ENCODE measurements at regions not wholly inside any gene's neighbourhood (a gene's known extent, or its start where the extent isn't known, plus 50 kb on each side); places are given as distances from the start of the nearest gene placed in this dataset.

DNA sequence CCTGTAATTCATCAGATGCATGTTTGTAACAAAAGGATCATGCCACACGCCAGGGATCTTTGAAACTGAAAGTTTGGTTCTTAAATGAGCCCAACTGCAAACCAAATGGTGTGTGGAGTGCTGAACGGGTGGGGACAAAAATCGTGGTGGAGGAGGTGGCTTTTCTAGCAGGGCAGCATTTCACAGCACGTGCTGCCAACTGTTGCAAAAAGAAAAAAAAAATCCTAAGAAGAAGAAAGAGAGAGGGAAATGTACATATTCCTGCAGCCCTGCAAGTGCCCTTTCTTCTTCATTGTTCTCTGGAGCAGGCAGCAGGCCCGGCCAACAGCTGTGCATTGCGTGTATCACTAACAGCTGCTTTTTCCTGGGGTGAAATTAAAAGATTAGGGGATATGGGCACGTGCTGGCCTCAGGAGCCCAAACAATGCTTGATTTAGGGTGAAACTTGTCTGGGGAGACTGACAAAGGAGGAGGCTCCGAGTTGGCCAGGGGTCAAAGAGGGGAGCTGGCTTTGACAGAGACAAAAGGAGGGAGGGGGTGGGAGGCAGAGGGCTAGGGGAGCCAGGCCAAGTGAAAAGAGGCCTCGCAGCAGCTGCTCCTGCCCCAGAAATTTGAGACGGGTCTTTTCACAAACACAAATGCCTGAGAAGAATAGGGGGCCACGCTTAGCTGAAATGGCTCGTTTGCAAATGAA lies 73.0 kb downstream of the GADD45G start:
- Histone ChIP-seq H3K18ac (ENCODE audit: low read depth in 1 of 2, low read length in 2 of 2) (peak overlapping the region in 1 of 2 experiments; percentile 38), H3K4me2 (ENCODE audit: low read length, poor library complexity, severe bottlenecking) (no peak overlapping the region), H2BK15ac (ENCODE audit: low read depth, poor library complexity, severe bottlenecking) (no peak overlapping the region), H2BK5ac (ENCODE audit: low read depth, low read length, poor library complexity, severe bottlenecking) (no peak overlapping the region), H2BK120ac (ENCODE audit: low read depth, low read length) (no peak overlapping the region), H3K9me3 (ENCODE audit: control insufficient read depth, low read length) (no peaks in the 10 kb centered on the region), H3K4ac (ENCODE audit: low read depth in 1 of 2, low read length in 2 of 2) (no peak overlapping the region), H3K14ac (ENCODE audit: low read length in 2 of 2) (no peak overlapping the region), H3K9ac (ENCODE audit: low read length) (no peak overlapping the region), H2BK12ac (ENCODE audit: low read length in 2 of 2) (no peak overlapping the region), H3K4me1 (ENCODE audit: control insufficient read depth, insufficient read depth, low read depth, low read length) (peaks cover 12% of the 10 kb centered on the region), H3K27me3 (ENCODE audit: control insufficient read depth in 1 of 2, insufficient read depth in 1 of 2, low read length in 2 of 2) (peaks cover 18 to 46% of the 10 kb centered on the region in 2 experiments), H2AK5ac (ENCODE audit: low read length, severe bottlenecking) (no peak overlapping the region), H3K27ac (ENCODE audit: low read length, poor library complexity, severe bottlenecking) (no peak overlapping the region), H2AFZ (ENCODE audit: low read depth, low read length) (no peak overlapping the region), H4K8ac (ENCODE audit: low read length) (peak overlapping the region; percentile 67), H3K79me1 (replicated peaks; ENCODE audit: low read length, poor library complexity, severe bottlenecking) (no peaks in the 10 kb centered on the region), H3K36me3 (ENCODE audit: control insufficient read depth in 1 of 2, insufficient read depth in 2 of 2, low read depth in 1 of 2, low read length in 2 of 2) (no peaks in the 10 kb centered on the region), H4K91ac (ENCODE audit: low read length) (no peak overlapping the region), H3K4me3 (ENCODE audit: insufficient read depth in 1 of 2, low read depth in 1 of 2, low read length in 2 of 2) (no peak overlapping the region), H3K23ac (ENCODE audit: low read length in 2 of 2) (no peak overlapping the region)
- DNase-seq: no peak
- WGBS: 53% methylated on average over 12 of the region's 12 CpGs

DNA sequence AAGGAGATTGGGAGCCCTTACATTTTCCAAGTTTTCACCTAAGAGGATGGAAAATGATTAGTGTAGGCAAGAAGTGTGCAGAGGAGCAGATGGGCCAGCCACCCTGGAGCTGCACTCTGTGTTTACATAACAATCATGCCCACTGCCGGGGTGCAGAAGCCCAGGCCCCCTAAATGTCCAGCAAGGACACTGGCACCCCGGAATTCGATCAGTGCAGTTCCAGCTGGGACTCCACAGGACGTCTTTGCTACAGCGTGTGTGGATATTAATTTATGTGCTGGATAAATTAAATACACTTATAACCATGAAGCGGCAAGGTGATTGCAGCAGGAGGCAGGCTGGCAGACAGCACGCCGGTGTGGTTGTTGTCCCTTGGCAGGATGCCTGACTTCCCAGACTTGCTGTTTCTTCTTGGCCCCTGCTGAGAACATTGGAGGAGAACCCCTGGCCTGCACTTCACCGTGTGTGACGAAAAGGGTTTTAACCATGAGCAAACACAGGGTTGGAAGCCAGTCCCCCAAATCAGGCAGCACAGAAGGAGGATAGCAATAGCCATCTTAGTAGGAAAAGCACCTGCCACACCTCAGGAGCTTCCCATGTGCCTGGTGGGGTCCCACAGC lies 73.7 kb downstream of the GADD45G start:
- no peak overlapping the region for H3K4me3 ChIP-seq (ENCODE audit: insufficient read depth in 1 of 2, low read depth in 1 of 2, low read length in 2 of 2)
- H3K27me3 ChIP-seq (ENCODE audit: control insufficient read depth in 1 of 2, insufficient read depth in 1 of 2, low read length in 2 of 2): peaks cover 18 to 40% of the 10 kb centered on the region in 2 experiments
- no peak overlapping the region for H3K23ac ChIP-seq (ENCODE audit: low read length in 2 of 2)
- no peak overlapping the region for H3K27ac ChIP-seq (ENCODE audit: low read length, poor library complexity, severe bottlenecking)
- no peak overlapping the region for H3K4me2 ChIP-seq (ENCODE audit: low read length, poor library complexity, severe bottlenecking)
- 78% methylated on average over 8 of the region's 10 CpGs for WGBS
- H4K91ac ChIP-seq (ENCODE audit: low read length): no peak overlapping the region
- H3K36me3 ChIP-seq (ENCODE audit: control insufficient read depth in 1 of 2, insufficient read depth in 2 of 2, low read depth in 1 of 2, low read length in 2 of 2): no peaks in the 10 kb centered on the region
- no peak overlapping the region for H2AFZ ChIP-seq (ENCODE audit: low read depth, low read length)
- peak overlapping the region in 1 of 2 experiments; percentile 46 for H2BK12ac ChIP-seq (ENCODE audit: low read length in 2 of 2)
- no peak overlapping the region for H4K8ac ChIP-seq (ENCODE audit: low read length)
- no peaks in the 10 kb centered on the region for H3K9me3 ChIP-seq (ENCODE audit: control insufficient read depth, low read length)
- no peak overlapping the region for H2BK5ac ChIP-seq (ENCODE audit: low read depth, low read length, poor library complexity, severe bottlenecking)
- H3K14ac ChIP-seq (ENCODE audit: low read length in 2 of 2): no peak overlapping the region
- H3K79me1 ChIP-seq (replicated peaks; ENCODE audit: low read length, poor library complexity, severe bottlenecking): no peaks in the 10 kb centered on the region
- no peak overlapping the region for H2BK120ac ChIP-seq (ENCODE audit: low read depth, low read length)
- H3K18ac ChIP-seq (ENCODE audit: low read depth in 1 of 2, low read length in 2 of 2): no peak overlapping the region
- H2BK15ac ChIP-seq (ENCODE audit: low read depth, poor library complexity, severe bottlenecking): no peak overlapping the region
- H3K4me1 ChIP-seq (ENCODE audit: control insufficient read depth, insufficient read depth, low read depth, low read length): peaks cover 12% of the 10 kb centered on the region
- H2AK5ac ChIP-seq (ENCODE audit: low read length, severe bottlenecking): no peak overlapping the region
- no peak for DNase-seq
- H3K4ac ChIP-seq (ENCODE audit: low read depth in 1 of 2, low read length in 2 of 2): peak overlapping the region in 1 of 2 experiments; percentile 33
- H3K9ac ChIP-seq (ENCODE audit: low read length): no peak overlapping the region

DNA sequence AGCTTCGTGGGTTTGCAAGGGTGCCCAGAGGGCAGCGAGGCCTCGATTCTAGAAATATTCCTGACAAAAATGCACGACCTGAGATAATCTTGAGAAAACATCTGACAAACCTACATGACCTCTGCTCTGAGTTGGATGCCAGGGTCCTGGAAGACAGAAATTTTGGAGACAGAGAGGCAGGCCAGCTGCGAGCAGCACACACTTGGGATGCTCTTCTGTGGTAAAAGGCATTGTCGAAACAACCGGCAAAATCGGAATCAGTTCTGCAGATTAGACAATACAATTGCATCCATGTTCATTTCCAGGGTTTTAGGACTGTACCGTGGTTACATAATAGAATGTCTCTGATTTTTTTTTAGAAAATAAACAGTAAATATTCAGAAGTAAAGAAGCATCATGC lies 74.2 kb downstream of the GADD45G start:
- Histone ChIP-seq H3K4ac (ENCODE audit: low read depth in 1 of 2, low read length in 2 of 2) (no peak overlapping the region), H2BK120ac (ENCODE audit: low read depth, low read length) (no peak overlapping the region), H3K9me3 (ENCODE audit: control insufficient read depth, low read length) (no peaks in the 10 kb centered on the region), H3K4me2 (ENCODE audit: low read length, poor library complexity, severe bottlenecking) (no peak overlapping the region), H3K14ac (ENCODE audit: low read length in 2 of 2) (no peak overlapping the region), H3K27me3 (ENCODE audit: control insufficient read depth in 1 of 2, insufficient read depth in 1 of 2, low read length in 2 of 2) (peaks cover 18 to 38% of the 10 kb centered on the region in 2 experiments), H3K18ac (ENCODE audit: low read depth in 1 of 2, low read length in 2 of 2) (no peak overlapping the region), H2AK5ac (ENCODE audit: low read length, severe bottlenecking) (no peak overlapping the region), H3K9ac (ENCODE audit: low read length) (no peak overlapping the region), H3K4me3 (ENCODE audit: insufficient read depth in 1 of 2, low read depth in 1 of 2, low read length in 2 of 2) (no peak overlapping the region), H4K8ac (ENCODE audit: low read length) (no peak overlapping the region), H3K23ac (ENCODE audit: low read length in 2 of 2) (no peak overlapping the region), H2BK15ac (ENCODE audit: low read depth, poor library complexity, severe bottlenecking) (no peak overlapping the region), H3K36me3 (ENCODE audit: control insufficient read depth in 1 of 2, insufficient read depth in 2 of 2, low read depth in 1 of 2, low read length in 2 of 2) (no peaks in the 10 kb centered on the region), H2BK12ac (ENCODE audit: low read length in 2 of 2) (no peak overlapping the region), H2AFZ (ENCODE audit: low read depth, low read length) (no peak overlapping the region), H4K91ac (ENCODE audit: low read length) (no peak overlapping the region), H3K27ac (ENCODE audit: low read length, poor library complexity, severe bottlenecking) (no peak overlapping the region), H3K4me1 (ENCODE audit: control insufficient read depth, insufficient read depth, low read depth, low read length) (peaks cover 12% of the 10 kb centered on the region), H3K79me1 (replicated peaks; ENCODE audit: low read length, poor library complexity, severe bottlenecking) (no peaks in the 10 kb centered on the region), H2BK5ac (ENCODE audit: low read depth, low read length, poor library complexity, severe bottlenecking) (no peak overlapping the region)
- DNase-seq: no peak
- WGBS: 68% methylated on average over 3 of the region's 9 CpGs

DNA sequence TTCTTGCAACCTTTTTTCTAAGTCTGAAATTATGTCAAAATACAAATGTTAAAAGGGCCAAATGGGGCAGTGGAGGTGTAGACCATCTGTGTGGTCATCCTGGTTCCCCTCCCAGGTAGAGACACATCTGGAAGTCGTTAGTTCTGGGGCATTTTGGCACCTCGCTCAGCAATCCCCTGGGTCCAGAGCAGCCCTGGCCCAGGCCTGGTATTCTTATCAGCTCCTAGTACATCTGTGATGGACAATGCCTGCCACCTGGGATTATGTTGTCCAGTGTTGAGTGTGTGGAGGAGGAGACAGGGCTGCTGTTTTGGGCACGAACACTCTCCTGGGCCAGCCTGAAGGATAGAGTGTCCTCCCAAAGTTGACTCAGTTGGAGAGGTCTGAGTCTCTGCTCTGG lies 74.8 kb downstream of the GADD45G start:
- 81% methylated on average over 3 of the region's 3 CpGs for WGBS
- H3K4me3 ChIP-seq (ENCODE audit: insufficient read depth in 1 of 2, low read depth in 1 of 2, low read length in 2 of 2): no peak overlapping the region
- no peak overlapping the region for H4K8ac ChIP-seq (ENCODE audit: low read length)
- no peak overlapping the region for H3K27ac ChIP-seq (ENCODE audit: low read length, poor library complexity, severe bottlenecking)
- no peak overlapping the region for H2BK15ac ChIP-seq (ENCODE audit: low read depth, poor library complexity, severe bottlenecking)
- peaks cover 11% of the 10 kb centered on the region for H3K4me1 ChIP-seq (ENCODE audit: control insufficient read depth, insufficient read depth, low read depth, low read length)
- H3K4me2 ChIP-seq (ENCODE audit: low read length, poor library complexity, severe bottlenecking): no peak overlapping the region
- H4K91ac ChIP-seq (ENCODE audit: low read length): no peak overlapping the region
- H2BK5ac ChIP-seq (ENCODE audit: low read depth, low read length, poor library complexity, severe bottlenecking): no peak overlapping the region
- DNase-seq: no peak
- peaks cover 16 to 36% of the 10 kb centered on the region in 2 experiments for H3K27me3 ChIP-seq (ENCODE audit: control insufficient read depth in 1 of 2, insufficient read depth in 1 of 2, low read length in 2 of 2)
- peak overlapping the region in 1 of 2 experiments; percentile 10 for H2BK12ac ChIP-seq (ENCODE audit: low read length in 2 of 2)
- H3K18ac ChIP-seq (ENCODE audit: low read depth in 1 of 2, low read length in 2 of 2): no peak overlapping the region
- H3K9me3 ChIP-seq (ENCODE audit: control insufficient read depth, low read length): no peaks in the 10 kb centered on the region
- no peaks in the 10 kb centered on the region for H3K79me1 ChIP-seq (replicated peaks; ENCODE audit: low read length, poor library complexity, severe bottlenecking)
- no peak overlapping the region for H2BK120ac ChIP-seq (ENCODE audit: low read depth, low read length)
- H3K23ac ChIP-seq (ENCODE audit: low read length in 2 of 2): no peak overlapping the region
- no peak overlapping the region for H3K14ac ChIP-seq (ENCODE audit: low read length in 2 of 2)
- H2AK5ac ChIP-seq (ENCODE audit: low read length, severe bottlenecking): no peak overlapping the region
- no peak overlapping the region for H3K4ac ChIP-seq (ENCODE audit: low read depth in 1 of 2, low read length in 2 of 2)
- H3K36me3 ChIP-seq (ENCODE audit: control insufficient read depth in 1 of 2, insufficient read depth in 2 of 2, low read depth in 1 of 2, low read length in 2 of 2): no peaks in the 10 kb centered on the region
- H3K9ac ChIP-seq (ENCODE audit: low read length): no peak overlapping the region
- H2AFZ ChIP-seq (ENCODE audit: low read depth, low read length): no peak overlapping the region
